ENCODE measurements at regions not wholly inside any gene's neighbourhood (a gene's known extent, or its start where the extent isn't known, plus 50 kb on each side); places are given as distances from the start of the nearest gene placed in this dataset.

DNA sequence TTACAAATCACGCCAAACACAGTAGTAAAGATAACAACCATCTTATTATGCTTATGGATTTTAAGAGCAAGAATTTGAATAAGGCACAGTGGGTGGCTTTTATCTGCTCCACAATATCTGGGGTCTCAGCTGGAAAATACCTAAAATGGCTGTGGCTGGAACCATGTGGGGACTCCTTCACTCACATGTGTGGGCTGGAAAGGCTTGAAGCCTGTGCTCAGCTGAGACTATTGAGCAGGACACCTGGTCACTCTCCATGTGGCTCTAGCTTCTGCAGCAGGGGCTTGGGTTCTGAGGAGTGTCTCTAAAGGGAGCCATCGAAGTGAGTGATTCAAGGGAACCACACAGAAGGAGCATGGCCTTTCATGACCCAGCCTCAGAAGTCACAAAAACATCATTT is 239.6 kb upstream of the B3GALT2 start:
- no peak overlapping the region for H3K27ac ChIP-seq (ENCODE audit: low read depth, low read length)
- no peaks in the 10 kb centered on the region for H3K27me3 ChIP-seq (ENCODE audit: control insufficient read depth, low read length)
- H3K36me3 ChIP-seq (ENCODE audit: control insufficient read depth, low read length), result no peaks in the 10 kb centered on the region
- no peaks in the 10 kb centered on the region for H3K79me2 ChIP-seq (ENCODE audit: control insufficient read depth, low read length)
- no peaks in the 10 kb centered on the region for H3F3A ChIP-seq (ENCODE audit: control insufficient read depth, insufficient read depth)
- TF ChIP-seq EZH2phosphoT487 (IDR thresholded peaks at IDR 0.05; ENCODE audit: borderline replicate concordance, low read length), result no peak
- TF ChIP-seq, protein P1, sequence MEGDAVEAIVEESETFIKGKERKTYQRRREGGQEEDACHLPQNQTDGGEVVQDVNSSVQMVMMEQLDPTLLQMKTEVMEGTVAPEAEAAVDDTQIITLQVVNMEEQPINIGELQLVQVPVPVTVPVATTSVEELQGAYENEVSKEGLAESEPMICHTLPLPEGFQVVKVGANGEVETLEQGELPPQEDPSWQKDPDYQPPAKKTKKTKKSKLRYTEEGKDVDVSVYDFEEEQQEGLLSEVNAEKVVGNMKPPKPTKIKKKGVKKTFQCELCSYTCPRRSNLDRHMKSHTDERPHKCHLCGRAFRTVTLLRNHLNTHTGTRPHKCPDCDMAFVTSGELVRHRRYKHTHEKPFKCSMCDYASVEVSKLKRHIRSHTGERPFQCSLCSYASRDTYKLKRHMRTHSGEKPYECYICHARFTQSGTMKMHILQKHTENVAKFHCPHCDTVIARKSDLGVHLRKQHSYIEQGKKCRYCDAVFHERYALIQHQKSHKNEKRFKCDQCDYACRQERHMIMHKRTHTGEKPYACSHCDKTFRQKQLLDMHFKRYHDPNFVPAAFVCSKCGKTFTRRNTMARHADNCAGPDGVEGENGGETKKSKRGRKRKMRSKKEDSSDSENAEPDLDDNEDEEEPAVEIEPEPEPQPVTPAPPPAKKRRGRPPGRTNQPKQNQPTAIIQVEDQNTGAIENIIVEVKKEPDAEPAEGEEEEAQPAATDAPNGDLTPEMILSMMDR (IDR thresholded peaks at IDR 0.05; ENCODE audit: low read depth, low read length, poor library complexity, severe bottlenecking), result no peak
- no peak overlapping the region for H3K4me2 ChIP-seq (ENCODE audit: low read length)
- no peaks in the 10 kb centered on the region for H3K9me3 ChIP-seq (ENCODE audit: control insufficient read depth, insufficient read depth, low read length)
- H3K9me2 ChIP-seq (replicated peaks; ENCODE audit: control insufficient read depth, low read length), result no peaks in the 10 kb centered on the region
- no peak overlapping the region for H3K4me3 ChIP-seq (ENCODE audit: low read length)
- no peaks in the 10 kb centered on the region for H4K20me1 ChIP-seq (ENCODE audit: control insufficient read depth, insufficient read depth, low read depth, low read length)
- H3K4me1 ChIP-seq (ENCODE audit: control insufficient read depth, low read length), result no peaks in the 10 kb centered on the region

DNA sequence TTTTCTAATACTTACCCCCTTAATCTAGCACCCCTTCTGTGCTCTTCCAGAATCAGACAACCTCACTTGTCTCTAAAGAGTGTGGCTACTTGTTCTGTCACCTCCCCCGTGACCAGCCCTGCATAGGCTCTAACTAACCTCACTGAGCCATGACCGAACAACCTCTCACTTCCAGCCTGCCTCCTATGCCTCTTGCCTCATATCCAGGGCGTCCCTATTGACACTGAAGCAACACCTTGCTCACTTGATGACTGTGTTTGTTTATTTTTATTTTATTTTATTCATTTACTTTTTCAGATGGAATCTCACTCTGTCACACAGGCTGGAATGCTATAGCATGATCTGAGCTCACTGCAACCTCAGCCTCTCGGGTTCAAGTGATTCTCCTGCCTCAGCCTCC is 235.1 kb upstream of the B3GALT2 start:
- no peaks in the 10 kb centered on the region for H3K79me2 ChIP-seq (ENCODE audit: control insufficient read depth, low read length)

DNA sequence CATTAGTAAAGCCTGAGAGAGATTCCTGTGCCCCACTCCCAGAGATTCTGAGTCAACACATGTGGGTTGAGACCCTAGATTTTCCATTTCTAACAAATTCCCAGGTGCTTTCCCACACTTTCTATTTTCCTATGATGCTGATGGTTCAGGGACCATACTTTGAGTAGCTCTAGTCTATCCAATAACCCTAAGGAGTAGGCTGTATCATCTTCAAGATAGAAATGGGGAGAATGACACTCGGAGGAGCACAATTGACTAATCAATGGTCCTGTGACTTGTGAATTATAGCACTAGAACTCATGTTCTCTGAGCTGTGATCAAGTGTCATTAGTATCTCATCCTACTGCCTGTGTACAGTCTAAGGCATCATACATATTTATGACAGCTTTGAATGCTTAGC is 232.9 kb upstream of the B3GALT2 start:
- no peak overlapping the region for H3K27ac ChIP-seq (ENCODE audit: low read depth, low read length)
- H3K27me3 ChIP-seq (ENCODE audit: control insufficient read depth, low read length), result no peaks in the 10 kb centered on the region
- H3K9me3 ChIP-seq (ENCODE audit: control insufficient read depth, insufficient read depth, low read length), result no peaks in the 10 kb centered on the region
- H3K9me2 ChIP-seq (replicated peaks; ENCODE audit: control insufficient read depth, low read length), result no peaks in the 10 kb centered on the region
- no peak overlapping the region for H3K4me2 ChIP-seq (ENCODE audit: low read length)
- no peaks in the 10 kb centered on the region for H4K20me1 ChIP-seq (ENCODE audit: control insufficient read depth, insufficient read depth, low read depth, low read length)
- H3K4me1 ChIP-seq (ENCODE audit: control insufficient read depth, low read length), result no peaks in the 10 kb centered on the region
- no peaks in the 10 kb centered on the region for H3F3A ChIP-seq (ENCODE audit: control insufficient read depth, insufficient read depth)
- TF ChIP-seq, protein P1 (IDR thresholded peaks at IDR 0.05; ENCODE audit: low read depth, low read length, poor library complexity, severe bottlenecking), result no peak
- TF ChIP-seq EZH2phosphoT487 (IDR thresholded peaks at IDR 0.05; ENCODE audit: borderline replicate concordance, low read length), result no peak
- H3K36me3 ChIP-seq (ENCODE audit: control insufficient read depth, low read length), result no peaks in the 10 kb centered on the region
- no peaks in the 10 kb centered on the region for H3K79me2 ChIP-seq (ENCODE audit: control insufficient read depth, low read length)
- no peak overlapping the region for H3K4me3 ChIP-seq (ENCODE audit: low read length)

More for the DNA sequence above, 235.1 kb upstream of the B3GALT2 start:
- Histone ChIP-seq H3K9me3 (ENCODE audit: control insufficient read depth, insufficient read depth, low read length) (no peaks in the 10 kb centered on the region), H4K20me1 (ENCODE audit: control insufficient read depth, insufficient read depth, low read depth, low read length) (no peaks in the 10 kb centered on the region), H3K4me1 (ENCODE audit: control insufficient read depth, low read length) (no peaks in the 10 kb centered on the region), H3K27me3 (ENCODE audit: control insufficient read depth, low read length) (no peaks in the 10 kb centered on the region), H3F3A (ENCODE audit: control insufficient read depth, insufficient read depth) (no peaks in the 10 kb centered on the region), H3K4me2 (ENCODE audit: low read length) (no peak overlapping the region), H3K27ac (ENCODE audit: low read depth, low read length) (no peak overlapping the region), H3K36me3 (ENCODE audit: control insufficient read depth, low read length) (no peaks in the 10 kb centered on the region), H3K9me2 (replicated peaks; ENCODE audit: control insufficient read depth, low read length) (no peaks in the 10 kb centered on the region), H3K4me3 (ENCODE audit: low read length) (no peak overlapping the region)
- TF ChIP-seq EZH2phosphoT487 (IDR thresholded peaks at IDR 0.05; ENCODE audit: borderline replicate concordance, low read length), result no peak
- TF ChIP-seq, protein P1 (IDR thresholded peaks at IDR 0.05; ENCODE audit: low read depth, low read length, poor library complexity, severe bottlenecking), result no peak

DNA sequence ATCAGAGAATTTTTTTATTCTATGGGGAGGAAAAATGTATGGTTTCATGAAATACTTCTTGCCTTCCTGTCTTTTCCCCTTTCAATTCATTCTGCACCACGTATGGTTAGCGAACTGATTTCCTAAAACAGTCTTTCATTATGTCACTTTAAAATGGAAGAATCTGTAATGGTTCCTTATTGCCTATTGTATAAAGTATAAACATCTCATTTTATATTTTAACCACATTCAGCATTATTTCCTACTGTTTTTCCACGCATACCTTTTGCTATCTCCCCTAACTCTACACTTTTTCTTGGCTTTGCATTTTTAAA is 232.3 kb upstream of the B3GALT2 start:
- Histone ChIP-seq H3K9me3 (ENCODE audit: control insufficient read depth, insufficient read depth, low read length) (no peaks in the 10 kb centered on the region), H3K4me3 (ENCODE audit: low read length) (no peak overlapping the region), H3K27me3 (ENCODE audit: control insufficient read depth, low read length) (no peaks in the 10 kb centered on the region), H3K4me1 (ENCODE audit: control insufficient read depth, low read length) (no peaks in the 10 kb centered on the region), H3K4me2 (ENCODE audit: low read length) (0 out of 2 replicates have a peak overlapping the region, but pooled peaks have one; percentile 4), H3K79me2 (ENCODE audit: control insufficient read depth, low read length) (no peaks in the 10 kb centered on the region), H3F3A (ENCODE audit: control insufficient read depth, insufficient read depth) (no peaks in the 10 kb centered on the region), H4K20me1 (ENCODE audit: control insufficient read depth, insufficient read depth, low read depth, low read length) (no peaks in the 10 kb centered on the region), H3K36me3 (ENCODE audit: control insufficient read depth, low read length) (no peaks in the 10 kb centered on the region), H3K9me2 (replicated peaks; ENCODE audit: control insufficient read depth, low read length) (no peaks in the 10 kb centered on the region), H3K27ac (ENCODE audit: low read depth, low read length) (no peak overlapping the region)
- TF ChIP-seq EZH2phosphoT487 (IDR thresholded peaks at IDR 0.05; ENCODE audit: borderline replicate concordance, low read length), result no peak
- TF ChIP-seq, protein P1 (IDR thresholded peaks at IDR 0.05; ENCODE audit: low read depth, low read length, poor library complexity, severe bottlenecking), result no peak
